ENCODE measurements at regions not wholly inside any gene's neighbourhood (a gene's known extent, or its start where the extent isn't known, plus 50 kb on each side); places are given as distances from the start of the nearest gene placed in this dataset.

GRCh38 chr22:47610764-47611163, 848.3 kb downstream of the TBC1D22A start:
- CTCF ChIA-PET, result no interaction called here
- H3K4me1 Mint-ChIP-seq, result no peaks in the 10 kb centered on the region
- DNase-seq, result no peak

GRCh38 chr22:47610281-47610680, 847.8 kb downstream of the TBC1D22A start:
- Histone ChIP-seq H3K27ac (ENCODE audit: low read depth, low read length) (no peak overlapping the region), H3K4me1 (ENCODE audit: insufficient read depth, low read length) (no peaks in the 10 kb centered on the region), H3K27me3 (ENCODE audit: insufficient read depth, low read length, poor library complexity, severe bottlenecking) (no peaks in the 10 kb centered on the region), H3K9me3 (ENCODE audit: low read length) (no peaks in the 10 kb centered on the region), H3K4me3 (ENCODE audit: low read length) (no peak overlapping the region), H3K36me3 (ENCODE audit: insufficient read depth, low read length) (no peaks in the 10 kb centered on the region)
- Mint-ChIP-seq H3K4me3 (no peak overlapping the region), H3K9me3 (peaks cover 0 to 5% (median 0%) of the 10 kb centered on the region in 5 donors), H3K27ac (no peak overlapping the region), H3K4me1 (no peaks in the 10 kb centered on the region), H3K27me3 (peaks cover 3 to 13% of the 10 kb centered on the region in 2 donors), H3K36me3 (peaks cover 0 to 8% (median 0%) of the 10 kb centered on the region in 3 donors)
- CTCF ChIA-PET, result no interaction called here
- POLR2A ChIA-PET, result no interaction called here
- no peak for DNase-seq

More at GRCh38 chr22:47610764-47611163, 848.3 kb downstream of the TBC1D22A start:
- no peaks in the 10 kb centered on the region for H3K4me1 ChIP-seq (ENCODE audit: insufficient read depth, low read length)
- Mint-ChIP-seq H3K9me3 (peaks cover 0 to 5% (median 0%) of the 10 kb centered on the region in 5 donors), H3K27me3 (peaks cover under 1 to 10% of the 10 kb centered on the region in 2 donors), H3K4me3 (no peak overlapping the region), H3K36me3 (peaks cover 0 to 8% (median 0%) of the 10 kb centered on the region in 3 donors), H3K27ac (no peak overlapping the region)
- H3K27ac ChIP-seq (ENCODE audit: low read depth, low read length), result no peak overlapping the region
- POLR2A ChIA-PET, result no interaction called here
- no peaks in the 10 kb centered on the region for H3K36me3 ChIP-seq (ENCODE audit: insufficient read depth, low read length)
- no peaks in the 10 kb centered on the region for H3K9me3 ChIP-seq (ENCODE audit: low read length)
- H3K27me3 ChIP-seq (ENCODE audit: insufficient read depth, low read length, poor library complexity, severe bottlenecking), result no peaks in the 10 kb centered on the region
- H3K4me3 ChIP-seq (ENCODE audit: low read length), result no peak overlapping the region

GRCh38 chr22:47609653-47610052, 847.2 kb downstream of the TBC1D22A start:
- H3K27ac ChIP-seq (ENCODE audit: low read depth, low read length), result no peak overlapping the region
- ChIA-PET POLR2A (no interaction called here), CTCF (no interaction called here)
- H3K4me1 ChIP-seq (ENCODE audit: insufficient read depth, low read length), result no peaks in the 10 kb centered on the region
- no peaks in the 10 kb centered on the region for H3K36me3 ChIP-seq (ENCODE audit: insufficient read depth, low read length)
- Mint-ChIP-seq H3K4me1 (no peaks in the 10 kb centered on the region), H3K9me3 (peaks cover 0 to 5% (median 0%) of the 10 kb centered on the region in 5 donors), H3K4me3 (no peak overlapping the region), H3K27ac (no peak overlapping the region), H3K36me3 (peaks cover 0 to 10% (median 0%) of the 10 kb centered on the region in 3 donors), H3K27me3 (peaks cover 3 to 13% of the 10 kb centered on the region in 2 donors)
- H3K27me3 ChIP-seq (ENCODE audit: insufficient read depth, low read length, poor library complexity, severe bottlenecking), result no peaks in the 10 kb centered on the region
- H3K4me3 ChIP-seq (ENCODE audit: low read length), result no peak overlapping the region
- DNase-seq, result no peak
- H3K9me3 ChIP-seq (ENCODE audit: low read length), result no peaks in the 10 kb centered on the region

GRCh38 chr22:47608421-47608820, 846.0 kb downstream of the TBC1D22A start:
- no peaks in the 10 kb centered on the region for H3K4me1 ChIP-seq (ENCODE audit: insufficient read depth, low read length)
- ChIA-PET CTCF (no interaction called here), POLR2A (no interaction called here)
- Mint-ChIP-seq H3K27ac (no peak overlapping the region), H3K9me3 (peaks cover 0 to 9% (median 2%) of the 10 kb centered on the region in 5 donors), H3K4me1 (no peaks in the 10 kb centered on the region), H3K27me3 (peaks cover 6 to 13% of the 10 kb centered on the region in 2 donors), H3K4me3 (no peak overlapping the region), H3K36me3 (peaks cover 0 to 18% (median 0%) of the 10 kb centered on the region in 3 donors)
- no peaks in the 10 kb centered on the region for H3K36me3 ChIP-seq (ENCODE audit: insufficient read depth, low read length)
- no peak overlapping the region for H3K4me3 ChIP-seq (ENCODE audit: low read length)
- no peak for DNase-seq
- H3K9me3 ChIP-seq (ENCODE audit: low read length), result no peaks in the 10 kb centered on the region
- no peak overlapping the region for H3K27ac ChIP-seq (ENCODE audit: low read depth, low read length)
- H3K27me3 ChIP-seq (ENCODE audit: insufficient read depth, low read length, poor library complexity, severe bottlenecking), result no peaks in the 10 kb centered on the region

- no peak for DNase-seq
- H3K4me1 Mint-ChIP-seq, result no peaks in the 10 kb centered on the region
- Histone ChIP-seq H3K27me3 (ENCODE audit: insufficient read depth, low read length, poor library complexity, severe bottlenecking) (no peaks in the 10 kb centered on the region), H3K9me3 (ENCODE audit: low read length) (no peaks in the 10 kb centered on the region), H3K4me3 (ENCODE audit: low read length) (no peak overlapping the region), H3K27ac (ENCODE audit: low read depth, low read length) (no peak overlapping the region), H3K36me3 (ENCODE audit: insufficient read depth, low read length) (no peaks in the 10 kb centered on the region), H3K4me1 (ENCODE audit: insufficient read depth, low read length) (no peaks in the 10 kb centered on the region)
- H3K9me3 Mint-ChIP-seq, result peaks cover 0 to 9% (median 4%) of the 10 kb centered on the region in 5 donors
- H3K4me3 Mint-ChIP-seq, result no peak overlapping the region
- peaks cover 10 to 13% of the 10 kb centered on the region in 2 donors for H3K27me3 Mint-ChIP-seq
- peaks cover 0 to 18% (median 0%) of the 10 kb centered on the region in 3 donors for H3K36me3 Mint-ChIP-seq
- CTCF ChIA-PET, result no interaction called here
- POLR2A ChIA-PET, result no interaction called here
- H3K27ac Mint-ChIP-seq, result no peak overlapping the region
These were observed 845.0 kb downstream of the TBC1D22A start for GRCh38 chr22:47607486-47607885.

- H3K27me3 Mint-ChIP-seq, result peaks cover 11 to 20% of the 10 kb centered on the region in 2 donors
- Histone ChIP-seq H3K9me3 (ENCODE audit: low read length) (no peaks in the 10 kb centered on the region), H3K4me3 (ENCODE audit: low read length) (no peak overlapping the region), H3K27ac (ENCODE audit: low read depth, low read length) (no peak overlapping the region), H3K36me3 (ENCODE audit: insufficient read depth, low read length) (no peaks in the 10 kb centered on the region), H3K4me1 (ENCODE audit: insufficient read depth, low read length) (no peaks in the 10 kb centered on the region), H3K27me3 (ENCODE audit: insufficient read depth, low read length, poor library complexity, severe bottlenecking) (no peaks in the 10 kb centered on the region)
- peaks cover 0 to 9% (median 4%) of the 10 kb centered on the region in 5 donors for H3K9me3 Mint-ChIP-seq
- ChIA-PET CTCF (no interaction called here), POLR2A (no interaction called here)
- peaks cover 0 to 18% (median 0%) of the 10 kb centered on the region in 3 donors for H3K36me3 Mint-ChIP-seq
- no peak overlapping the region for H3K27ac Mint-ChIP-seq
- DNase-seq, result no peak
- no peak overlapping the region for H3K4me3 Mint-ChIP-seq
- H3K4me1 Mint-ChIP-seq, result no peaks in the 10 kb centered on the region
These were observed 844.0 kb downstream of the TBC1D22A start for GRCh38 chr22:47606426-47606825.

GRCh38 chr22:47605886-47606285, 843.4 kb downstream of the TBC1D22A start:
- no peaks in the 10 kb centered on the region for H3K4me1 Mint-ChIP-seq
- no peak for DNase-seq
- Histone ChIP-seq H3K27ac (ENCODE audit: low read depth, low read length) (no peak overlapping the region), H3K27me3 (ENCODE audit: insufficient read depth, low read length, poor library complexity, severe bottlenecking) (no peaks in the 10 kb centered on the region), H3K4me1 (ENCODE audit: insufficient read depth, low read length) (no peaks in the 10 kb centered on the region), H3K4me3 (ENCODE audit: low read length) (no peak overlapping the region), H3K9me3 (ENCODE audit: low read length) (no peaks in the 10 kb centered on the region), H3K36me3 (ENCODE audit: insufficient read depth, low read length) (no peaks in the 10 kb centered on the region)
- peaks cover 0 to 18% (median 0%) of the 10 kb centered on the region in 3 donors for H3K36me3 Mint-ChIP-seq
- H3K4me3 Mint-ChIP-seq, result no peak overlapping the region
- H3K9me3 Mint-ChIP-seq, result peaks cover 0 to 9% (median 4%) of the 10 kb centered on the region in 5 donors
- ChIA-PET CTCF (no interaction called here), POLR2A (no interaction called here)
- H3K27me3 Mint-ChIP-seq, result peaks cover 11 to 25% of the 10 kb centered on the region in 2 donors
- H3K27ac Mint-ChIP-seq, result no peak overlapping the region

- Histone ChIP-seq H3K9me3 (ENCODE audit: low read length) (no peaks in the 10 kb centered on the region), H3K4me3 (ENCODE audit: low read length) (no peak overlapping the region), H3K27me3 (ENCODE audit: insufficient read depth, low read length, poor library complexity, severe bottlenecking) (no peaks in the 10 kb centered on the region), H3K27ac (ENCODE audit: low read depth, low read length) (no peak overlapping the region), H3K36me3 (ENCODE audit: insufficient read depth, low read length) (no peaks in the 10 kb centered on the region), H3K4me1 (ENCODE audit: insufficient read depth, low read length) (no peaks in the 10 kb centered on the region)
- Mint-ChIP-seq H3K4me1 (no peaks in the 10 kb centered on the region), H3K27me3 (peaks cover 11 to 25% of the 10 kb centered on the region in 2 donors), H3K4me3 (no peak overlapping the region), H3K9me3 (peaks cover 0 to 9% (median 4%) of the 10 kb centered on the region in 5 donors), H3K36me3 (peaks cover 0 to 18% (median 0%) of the 10 kb centered on the region in 3 donors), H3K27ac (no peak overlapping the region)
- ChIA-PET POLR2A (no interaction called here), CTCF (no interaction called here)
- DNase-seq, result no peak
These were observed 843.0 kb downstream of the TBC1D22A start for GRCh38 chr22:47605441-47605840.

- Mint-ChIP-seq H3K36me3 (peaks cover 0 to 13% (median 0%) of the 10 kb centered on the region in 3 donors), H3K9me3 (peaks cover under 1 to 8% (median 5%) of the 10 kb centered on the region in 5 donors), H3K27ac (no peak overlapping the region), H3K4me3 (no peak overlapping the region), H3K27me3 (peaks cover 12 to 27% of the 10 kb centered on the region in 2 donors), H3K4me1 (no peaks in the 10 kb centered on the region)
- ChIA-PET POLR2A (no interaction called here), CTCF (no interaction called here)
- Histone ChIP-seq H3K9me3 (ENCODE audit: low read length) (no peaks in the 10 kb centered on the region), H3K4me3 (ENCODE audit: low read length) (no peak overlapping the region), H3K27me3 (ENCODE audit: insufficient read depth, low read length, poor library complexity, severe bottlenecking) (no peaks in the 10 kb centered on the region), H3K36me3 (ENCODE audit: insufficient read depth, low read length) (no peaks in the 10 kb centered on the region), H3K4me1 (ENCODE audit: insufficient read depth, low read length) (no peaks in the 10 kb centered on the region), H3K27ac (ENCODE audit: low read depth, low read length) (no peak overlapping the region)
- DNase-seq, result no peak
These were observed 842.1 kb downstream of the TBC1D22A start for GRCh38 chr22:47604563-47604962.

All from CD8-positive, alpha-beta memory T cell (primary cell).